MV-4-11 (cell line): ENCODE measurements at regions not wholly inside any gene's neighbourhood (a gene's known extent, or its start where the extent isn't known, plus 50 kb on each side); places are given as distances from the start of the nearest gene placed in this dataset.

ENCODE experiments used
- DNase-seq: peaks from one replicate; lab custom pipeline; 2025; lab: John Stamatoyannopoulos, UW

DNA sequence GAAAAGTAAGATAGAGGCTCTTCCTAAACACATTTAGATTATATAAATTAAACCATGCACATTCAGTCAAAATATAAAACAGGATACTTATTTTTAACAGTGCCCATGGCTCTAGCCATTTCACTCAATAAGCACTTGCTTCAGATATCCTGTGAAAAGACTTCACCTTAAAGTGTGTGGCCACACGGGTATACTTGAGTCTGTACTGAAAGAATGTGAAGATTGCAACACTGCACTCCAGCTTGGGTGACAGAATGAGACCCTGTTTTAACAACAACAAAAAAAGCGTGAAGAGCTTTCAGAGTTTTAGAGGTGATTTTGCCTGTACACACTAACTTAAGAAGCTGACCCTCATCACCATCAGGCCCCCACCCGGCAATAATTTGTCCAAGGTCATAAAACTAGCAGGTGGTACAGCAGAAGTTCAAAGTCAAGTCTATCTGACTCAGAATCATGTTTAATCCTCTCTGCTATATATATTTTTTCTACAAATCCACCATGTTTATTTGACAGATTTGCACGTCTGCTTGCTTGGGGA, 203.5 kb upstream of the GUCY1A2 start:
- no peak for DNase-seq

DNA sequence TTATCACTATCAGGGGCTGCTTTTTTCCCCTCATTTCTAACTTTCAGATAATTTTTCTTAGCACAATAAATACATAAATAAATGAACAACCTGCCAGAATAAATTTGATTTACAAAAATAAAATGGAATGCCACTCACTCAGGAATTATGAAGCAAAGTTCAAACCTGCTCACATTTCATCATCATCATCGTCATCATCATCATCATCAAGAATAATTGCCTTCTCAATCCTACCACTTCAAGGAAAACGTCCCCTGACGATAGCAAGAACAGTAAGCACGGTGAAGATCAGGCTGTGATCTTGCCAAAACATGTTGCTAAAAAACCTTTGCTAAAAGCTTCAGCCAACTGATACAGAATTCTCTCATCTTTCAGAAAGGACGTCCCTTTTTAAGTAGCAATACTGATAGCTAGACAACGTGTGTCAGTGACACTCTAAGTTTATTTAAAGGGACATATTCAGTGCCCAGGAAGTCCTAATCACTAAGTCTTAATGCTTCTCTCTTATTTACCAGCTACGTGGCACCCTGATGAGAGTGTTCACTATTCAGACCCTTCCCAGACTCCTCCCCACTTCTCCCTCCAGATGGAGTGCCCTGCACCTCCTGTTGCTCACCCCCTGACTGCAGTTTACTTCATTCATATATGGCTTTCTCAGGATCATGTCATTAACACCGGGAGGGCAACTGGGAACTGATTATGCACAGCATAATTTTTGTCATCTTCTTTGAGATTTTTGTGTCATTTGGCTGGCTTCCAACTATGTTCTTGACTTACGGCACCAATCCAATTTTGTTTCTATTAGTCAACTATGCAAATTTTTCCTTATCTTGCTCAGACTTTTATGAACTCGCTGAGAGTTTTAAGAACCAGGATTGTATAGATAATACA, 200.1 kb upstream of the GUCY1A2 start:
- DNase-seq = no peak

DNA sequence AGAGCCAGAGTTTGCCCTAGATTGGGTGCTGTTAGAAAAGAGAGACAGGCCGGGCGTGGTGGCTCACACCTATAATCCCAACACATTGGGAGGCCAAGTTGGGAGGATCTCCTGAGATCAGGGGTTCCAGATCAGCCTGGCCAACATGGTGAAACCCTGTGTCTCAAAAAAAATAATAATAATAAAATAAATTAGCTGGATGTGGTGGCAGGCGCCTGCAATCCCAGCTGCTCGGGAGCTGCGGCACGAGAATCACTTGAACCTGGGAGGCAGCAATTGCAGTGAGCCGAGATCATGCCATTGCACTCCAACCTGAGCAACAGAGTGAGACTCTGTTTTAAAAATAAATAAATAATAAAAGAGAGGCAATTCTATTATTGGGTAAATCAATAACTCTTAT, 199.2 kb upstream of the GUCY1A2 start:
- DNase-seq = no peak

DNA sequence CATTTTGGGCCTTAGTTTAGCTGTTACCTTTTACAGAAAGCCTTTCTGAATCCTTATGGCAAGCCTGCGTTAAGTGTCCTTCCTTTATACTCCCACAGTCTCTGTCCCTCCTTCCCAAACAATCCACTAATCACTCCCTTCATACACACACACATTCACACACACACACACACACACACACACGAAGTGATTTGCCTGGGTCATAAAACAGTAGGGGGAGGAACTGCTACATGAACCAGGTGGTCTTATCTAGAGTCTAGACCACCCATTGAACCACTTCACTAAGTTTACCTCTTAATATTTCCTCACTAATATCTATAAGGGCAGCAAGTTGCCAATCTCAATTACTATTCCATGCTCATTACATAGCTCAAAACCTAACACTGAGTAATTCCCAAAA, 196.7 kb upstream of the GUCY1A2 start:
- no peak for DNase-seq

DNA sequence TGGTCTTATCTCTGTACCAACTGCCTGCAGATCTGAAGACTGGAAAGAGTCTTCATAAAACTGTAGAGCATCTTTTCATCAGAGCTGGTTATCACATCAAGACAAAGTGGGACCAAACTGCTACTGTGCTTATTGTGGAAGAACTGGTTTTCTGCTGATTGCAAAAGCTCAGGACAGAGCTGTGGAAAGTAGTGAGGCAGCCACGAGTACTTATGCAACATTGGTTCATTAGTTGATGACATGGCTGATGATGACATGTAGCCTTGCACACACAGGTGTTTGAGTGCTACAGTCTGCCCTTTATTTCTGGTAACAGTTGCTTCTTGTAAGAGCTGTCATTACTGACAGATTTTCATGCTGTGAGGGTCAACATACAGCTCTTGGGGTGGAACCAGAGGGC, 185.4 kb upstream of the GUCY1A2 start:
- DNase-seq = peak; percentile 49

DNA sequence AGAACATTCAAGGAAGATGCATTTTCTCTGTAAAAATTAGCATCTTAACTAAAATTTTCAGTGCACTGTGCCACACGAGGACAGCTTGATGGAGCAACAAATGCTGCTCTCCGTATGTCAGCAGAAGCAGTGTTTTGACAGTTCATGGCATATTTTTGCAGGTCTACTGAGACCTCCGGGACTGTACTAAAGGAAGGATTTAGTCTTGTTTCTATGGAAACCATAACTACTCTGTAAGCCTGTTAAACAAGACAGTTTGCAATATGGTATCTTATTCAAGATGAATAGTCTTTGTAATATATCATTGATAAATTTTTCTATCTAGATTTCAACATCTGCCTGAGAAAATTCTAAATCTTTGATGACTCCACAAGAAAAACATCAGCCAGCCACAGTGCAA, 184.0 kb upstream of the GUCY1A2 start:
- DNase-seq = no peak

DNA sequence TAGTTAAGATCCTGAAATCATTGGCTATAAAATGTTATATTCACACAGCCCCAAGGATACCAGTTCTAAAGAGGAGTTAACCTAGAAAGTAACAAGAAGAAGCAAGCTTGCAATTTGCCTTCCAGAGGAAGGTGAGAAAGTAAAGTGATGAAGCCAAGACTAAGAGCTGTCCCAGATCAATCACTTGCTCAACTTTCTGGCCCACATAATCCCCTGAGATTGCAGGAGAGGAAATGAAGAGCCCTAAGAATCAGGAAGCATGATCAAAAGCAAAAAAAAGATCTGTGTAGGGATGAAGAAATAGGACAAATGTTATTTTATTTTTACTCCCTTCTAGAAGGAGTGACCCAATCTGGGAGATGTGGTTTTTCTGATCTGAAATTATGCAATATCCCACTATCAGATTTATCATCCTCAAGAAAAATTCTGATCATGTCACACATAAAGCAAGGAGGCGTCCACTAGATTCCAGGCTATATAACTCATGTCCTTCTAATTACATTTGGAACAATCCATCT, 180.3 kb upstream of the GUCY1A2 start:
- peak; percentile 91 for DNase-seq

DNA sequence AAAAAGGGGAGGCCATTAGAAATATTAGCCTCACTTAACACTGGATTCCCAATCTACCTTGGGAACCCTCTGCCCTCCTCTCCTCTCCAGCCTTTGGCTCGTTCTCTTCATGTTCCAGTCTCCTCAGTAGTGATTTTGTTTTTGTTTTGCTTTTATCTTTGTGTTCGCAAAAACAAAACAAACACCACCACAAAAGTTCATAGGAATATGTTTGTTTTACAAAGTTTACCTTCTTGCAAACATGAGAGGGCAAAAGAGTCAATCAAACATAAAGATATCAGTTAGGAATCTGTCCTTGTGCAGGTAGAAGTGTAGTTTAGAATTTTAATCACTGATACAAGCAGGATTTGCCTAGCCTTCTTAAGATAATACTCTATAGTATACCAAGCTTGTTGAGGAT, 179.7 kb upstream of the GUCY1A2 start:
- no peak for DNase-seq

DNA sequence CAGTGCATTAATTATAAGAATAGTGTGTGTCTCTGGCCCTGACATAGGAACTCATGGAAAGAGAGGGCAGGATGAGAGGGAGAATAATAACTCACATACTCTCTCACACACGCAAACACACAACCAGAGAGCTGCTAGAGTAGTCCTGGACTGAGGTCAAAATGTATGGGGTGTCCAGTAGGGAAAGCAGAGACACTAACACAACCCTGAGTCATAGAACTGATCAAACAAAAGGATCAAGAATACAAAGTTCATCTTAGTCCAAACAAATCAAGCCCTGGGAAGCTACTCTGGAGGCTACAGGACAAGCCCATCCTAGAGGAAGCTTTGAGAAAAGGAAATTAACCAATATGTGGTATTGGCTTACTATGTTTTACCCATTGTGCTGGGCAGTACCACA, 178.5 kb upstream of the GUCY1A2 start:
- DNase-seq = no peak

DNA sequence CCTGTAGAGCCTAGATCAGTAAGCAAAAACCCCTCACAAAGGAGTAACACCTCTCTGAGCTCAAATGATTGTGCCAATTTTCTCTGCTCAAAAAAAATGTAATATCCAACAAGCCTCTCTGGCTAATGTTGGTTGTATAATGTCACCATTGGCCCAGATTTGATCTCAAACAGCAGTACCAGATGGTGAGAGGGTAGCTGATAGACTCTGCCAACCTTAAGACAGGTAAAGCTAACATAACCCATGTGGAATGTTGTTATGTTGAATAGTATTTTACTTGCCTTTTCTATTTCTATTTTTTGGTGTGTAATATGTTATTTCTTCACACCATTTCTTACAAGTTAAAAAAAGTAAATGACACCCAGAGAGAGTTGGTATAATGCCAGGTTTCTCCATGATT, 166.7 kb upstream of the GUCY1A2 start:
- no peak for DNase-seq

DNA sequence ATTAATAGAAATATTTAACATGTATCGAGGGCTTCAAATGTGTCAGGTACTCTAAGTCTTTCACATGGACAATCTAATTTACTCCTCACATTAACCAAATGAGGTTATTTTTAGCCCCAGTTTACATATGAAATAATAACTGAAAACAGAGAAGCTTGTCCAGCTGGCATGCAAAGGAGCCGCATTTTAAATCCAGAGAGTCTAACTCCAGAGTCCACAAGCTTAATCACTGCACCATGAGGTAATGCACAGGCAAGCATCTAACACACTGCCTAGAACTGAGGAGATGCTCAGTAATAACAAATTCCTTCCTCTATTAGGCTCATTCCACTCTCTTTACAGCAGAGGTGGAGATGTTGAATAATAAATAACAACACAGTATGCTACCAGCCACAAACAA, 165.7 kb upstream of the GUCY1A2 start:
- no peak for DNase-seq

DNA sequence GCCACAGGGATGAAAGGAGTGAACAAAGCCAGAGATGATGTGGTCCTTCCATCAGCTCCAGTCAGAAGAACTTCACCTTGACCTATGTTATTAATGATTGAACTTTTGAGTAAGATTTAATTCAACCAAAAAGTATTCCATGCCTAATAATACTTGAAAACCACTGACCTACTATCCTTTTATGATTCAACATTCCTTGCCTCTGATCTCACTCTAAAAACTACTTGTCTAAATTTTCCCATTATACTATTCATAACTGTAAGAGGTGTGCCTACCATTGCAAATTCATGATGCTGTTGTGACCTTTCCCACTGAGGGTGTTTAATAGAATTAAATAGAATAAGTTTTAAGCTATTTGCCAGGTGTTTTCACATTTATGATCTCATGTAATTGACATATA, 164.7 kb upstream of the GUCY1A2 start:
- DNase-seq = no peak

DNA sequence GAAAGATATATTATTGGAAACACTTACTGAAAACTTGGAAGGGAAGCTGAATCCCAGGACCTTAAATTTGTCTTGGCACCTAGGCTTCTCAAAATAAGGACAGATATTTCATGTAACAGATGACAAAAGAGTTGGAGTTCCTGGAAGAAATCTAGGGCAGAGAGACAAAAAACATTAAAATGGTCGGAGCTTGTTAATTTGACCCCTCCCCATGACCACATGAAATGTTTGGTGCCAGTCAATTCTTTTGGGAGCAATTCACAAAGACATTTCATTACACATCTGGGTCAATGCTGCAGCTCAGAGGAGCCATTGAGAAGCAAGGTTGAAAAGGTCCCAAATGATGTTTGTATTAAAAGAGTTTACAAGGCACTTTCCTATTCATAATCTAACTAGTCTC, 162.0 kb upstream of the GUCY1A2 start:
- peak; percentile 56 for DNase-seq

DNA sequence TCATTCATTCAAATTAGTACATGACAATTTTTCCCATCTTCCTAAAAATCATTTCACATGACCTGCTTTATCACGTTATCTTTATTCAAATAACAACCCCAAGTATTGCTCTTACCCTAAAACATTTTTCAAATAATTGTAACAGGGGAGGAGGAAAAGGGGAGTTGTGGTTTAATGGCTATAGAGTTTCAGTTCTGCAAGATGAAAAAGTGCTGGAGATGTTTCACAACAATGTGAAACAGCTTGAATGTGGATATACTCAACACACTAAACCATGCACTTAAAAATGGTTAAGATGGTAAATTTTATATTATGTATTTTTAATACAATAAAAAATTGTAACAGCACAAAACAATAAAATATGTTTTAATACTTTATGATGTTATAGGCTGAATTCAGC, 161.6 kb upstream of the GUCY1A2 start:
- peak; percentile 83 for DNase-seq

DNA sequence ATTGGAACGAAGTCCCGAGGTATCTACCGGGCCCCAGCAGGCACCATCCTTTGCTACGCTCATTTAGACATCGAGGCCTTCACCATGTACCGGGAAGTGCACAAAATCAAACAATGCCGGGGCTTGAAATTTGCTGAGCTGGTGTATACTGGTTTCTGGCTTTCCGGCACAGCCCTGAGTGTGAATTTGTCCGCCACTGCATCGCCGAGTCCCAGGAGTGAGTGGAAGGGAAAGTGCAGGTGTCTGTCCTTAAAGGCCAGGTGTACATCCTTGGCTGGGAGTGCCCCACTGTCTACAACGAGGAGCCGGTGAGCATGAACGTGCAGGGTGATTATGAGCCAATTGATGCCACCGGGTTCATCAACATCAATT, 158.8 kb upstream of the GUCY1A2 start:
- no peak for DNase-seq

DNA sequence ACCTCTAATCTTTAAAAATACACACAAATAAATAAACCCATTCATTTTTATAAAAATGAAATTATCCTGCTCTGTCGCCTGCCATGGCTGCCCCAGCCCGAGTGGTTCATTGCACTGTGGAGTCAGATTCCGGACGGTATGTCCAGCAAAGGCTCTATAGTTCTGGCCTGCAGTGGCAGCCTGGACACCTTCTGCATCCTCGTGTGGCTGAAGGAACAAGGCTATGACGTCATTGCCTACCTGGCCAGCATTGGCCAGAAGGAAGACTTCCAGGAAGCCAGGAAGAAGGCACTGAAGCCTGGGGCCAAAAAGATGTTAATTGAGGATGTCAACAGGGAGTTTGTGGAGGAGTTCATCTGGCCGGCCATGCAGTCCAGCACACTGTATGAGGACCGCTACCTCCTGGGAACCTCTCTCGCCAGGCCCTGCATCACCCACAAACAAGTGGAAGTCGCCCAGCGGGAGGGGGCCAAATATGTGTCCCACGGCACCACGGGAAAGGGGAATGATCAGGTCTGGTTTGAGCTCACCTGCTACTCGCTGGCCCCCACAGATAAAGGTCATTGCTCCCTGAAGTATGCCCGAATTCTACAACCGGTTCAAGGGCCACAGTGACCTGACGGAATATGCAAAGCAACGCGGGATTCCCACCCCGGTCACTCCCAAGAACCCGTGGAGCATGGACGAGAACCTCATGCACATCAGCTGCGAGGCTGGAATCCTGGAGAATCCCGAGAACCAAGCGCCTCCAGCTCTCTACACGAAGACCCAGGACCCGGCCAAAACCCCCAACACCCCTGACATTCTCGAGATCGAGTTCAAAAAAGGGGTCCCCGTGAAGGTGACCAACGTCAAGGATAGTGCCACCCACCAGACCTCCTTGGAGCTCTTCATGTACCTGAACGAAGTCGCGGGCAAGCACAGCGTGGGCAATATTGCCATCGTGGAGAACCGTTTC, 158.2 kb upstream of the GUCY1A2 start:
- DNase-seq = no peak

DNA sequence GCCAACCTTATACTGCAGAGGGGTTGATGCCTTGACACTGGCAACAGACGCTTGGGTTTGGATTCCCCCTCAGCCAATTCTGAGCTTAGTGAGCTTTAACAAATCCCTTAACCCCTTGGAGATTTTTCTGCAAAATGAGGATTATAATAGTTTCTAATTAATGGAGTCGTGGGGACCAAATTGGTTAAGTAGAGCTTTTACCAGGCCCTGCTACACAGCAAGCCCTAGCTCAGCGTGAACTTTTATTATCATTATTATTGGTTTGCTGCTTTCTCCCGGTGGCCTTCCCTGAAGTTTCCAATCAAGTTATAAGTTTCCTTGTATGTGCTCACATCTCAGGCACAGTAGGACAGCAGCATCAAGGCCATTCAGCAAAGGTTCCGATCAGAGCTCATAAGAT, 156.6 kb upstream of the GUCY1A2 start:
- no peak for DNase-seq

DNA sequence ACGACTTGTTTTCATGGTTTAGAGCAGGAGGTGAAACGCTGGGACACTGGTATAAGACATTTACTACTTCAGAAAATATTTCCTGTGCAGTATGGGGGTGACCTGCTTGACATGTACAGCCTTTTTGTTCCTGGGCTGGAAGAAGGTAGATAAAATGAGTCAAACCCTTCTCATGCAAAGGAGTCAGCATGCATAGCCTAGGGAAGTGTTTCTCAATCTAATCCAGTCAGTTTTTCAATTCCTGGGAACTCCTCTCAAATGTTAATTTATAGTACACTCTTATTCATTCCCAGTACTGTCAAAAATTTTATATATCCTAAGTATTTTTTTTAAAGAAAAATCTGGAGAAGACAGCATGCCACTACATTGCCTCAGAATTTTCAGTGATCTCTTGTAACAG, 154.7 kb upstream of the GUCY1A2 start:
- no peak for DNase-seq

DNA sequence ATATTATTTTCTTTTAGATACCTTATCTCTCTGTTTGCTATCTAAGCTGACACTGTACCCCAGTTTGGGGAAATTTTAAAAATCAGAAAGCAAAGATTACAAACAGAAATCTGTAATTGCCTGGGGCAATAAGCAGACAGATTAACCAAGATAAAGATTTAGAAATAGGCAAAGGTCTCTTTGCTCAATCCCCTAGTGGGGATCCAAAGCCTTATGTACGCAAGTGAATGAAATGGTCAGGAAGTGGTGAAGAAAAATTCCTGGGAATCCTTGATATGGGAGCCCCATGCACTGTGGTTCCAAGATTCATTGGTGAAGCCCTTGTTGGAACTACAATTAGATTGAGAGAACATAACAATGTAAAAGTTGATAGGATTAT, 139.5 kb upstream of the GUCY1A2 start:
- no peak for DNase-seq

DNA sequence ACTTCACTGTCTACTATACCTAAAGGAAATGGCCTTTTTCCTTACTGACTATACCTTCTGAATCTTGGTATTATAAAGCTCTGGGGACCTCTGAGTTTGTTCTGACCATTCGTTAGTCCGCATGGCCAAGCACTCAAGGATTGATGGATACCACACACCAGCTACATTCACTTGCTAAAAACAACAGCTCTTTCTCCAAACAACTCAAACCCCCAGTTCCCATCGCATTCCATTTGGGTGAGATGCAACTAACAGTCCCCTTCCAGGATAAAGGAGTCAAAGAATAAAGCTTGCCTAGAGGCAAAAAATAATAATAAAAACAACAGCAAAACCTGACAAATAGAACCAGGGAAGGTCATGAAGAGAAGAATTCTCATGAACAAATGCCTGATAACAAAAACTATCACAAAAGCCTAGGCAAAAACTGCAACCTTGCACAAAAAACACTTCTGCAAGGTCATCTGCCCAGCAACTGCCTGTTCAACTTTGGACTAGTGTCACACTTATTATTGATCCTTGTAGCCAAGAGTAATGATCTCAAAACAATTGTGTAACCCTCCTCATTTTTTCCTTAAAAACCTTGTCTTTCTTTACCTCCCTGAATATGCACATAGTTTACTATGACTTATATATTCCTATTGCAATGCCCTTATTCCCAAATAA, 139.0 kb upstream of the GUCY1A2 start:
- DNase-seq = no peak

DNA sequence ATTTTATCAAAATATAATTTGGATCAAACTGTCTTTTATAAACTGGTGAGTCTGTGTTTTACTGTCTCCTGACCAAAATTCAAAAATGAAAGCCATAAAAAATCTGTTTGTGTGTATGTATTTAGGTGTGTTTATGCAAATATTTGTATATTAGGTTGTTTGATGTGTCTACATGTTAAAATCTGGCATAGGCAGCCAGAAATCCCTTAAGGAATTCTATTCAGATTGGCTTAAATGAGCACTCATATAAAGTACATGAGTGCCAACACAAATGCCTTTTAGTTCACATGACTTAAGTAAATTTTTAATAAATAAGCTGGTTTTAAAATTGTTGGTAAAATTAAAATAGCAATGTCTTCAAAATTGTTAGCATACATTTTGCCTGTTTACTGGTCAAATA, 133.3 kb upstream of the GUCY1A2 start:
- DNase-seq = no peak

DNA sequence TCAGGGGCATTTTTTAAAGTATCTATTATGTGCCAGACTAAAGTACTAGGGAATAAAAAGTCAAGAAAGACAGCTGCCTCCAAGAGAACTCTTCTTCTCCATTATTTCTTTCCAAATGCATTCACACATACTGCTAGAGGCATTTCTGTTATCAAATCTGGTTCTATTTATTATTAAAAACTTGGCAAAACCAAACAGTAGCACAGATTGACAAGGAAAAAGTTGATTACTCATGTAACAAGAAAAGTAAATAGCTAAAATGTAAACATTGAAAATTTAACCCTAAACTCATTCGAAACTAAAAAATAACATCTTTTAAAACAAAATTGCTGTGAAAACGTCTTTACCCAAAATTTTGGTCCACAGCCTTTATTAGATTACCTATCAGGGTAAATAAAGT, 132.9 kb upstream of the GUCY1A2 start:
- DNase-seq = no peak
